A673 (cell line): ENCODE measurements at regions not wholly inside any gene's neighbourhood (a gene's known extent, or its start where the extent isn't known, plus 50 kb on each side); places are given as distances from the start of the nearest gene placed in this dataset.

ENCODE experiments used
- EZH2 ChIP-seq: fragments of 200-600 bp; sonication (generic); IDR thresholded peaks from 2 replicates; pipeline ENCODE4 v1.6.1; 2017; ENCODE audit warnings: borderline replicate concordance, low read depth, mild to moderate bottlenecking, mixed read lengths, antibody characterized with exemption, low read length; ENCODE audit not compliant: poor library complexity, severe bottlenecking
- TF ChIP-seq, protein P1 (sequence below): fragments of 300-800, 200-600 bp; sonication (generic); conservative IDR thresholded peaks from 2 replicates; pipeline ENCODE4 v1.5.1; 2017; ENCODE audit warnings: low read depth, mild to moderate bottlenecking, antibody characterized with exemption, low read length, moderate library complexity, mixed read lengths

DNA sequence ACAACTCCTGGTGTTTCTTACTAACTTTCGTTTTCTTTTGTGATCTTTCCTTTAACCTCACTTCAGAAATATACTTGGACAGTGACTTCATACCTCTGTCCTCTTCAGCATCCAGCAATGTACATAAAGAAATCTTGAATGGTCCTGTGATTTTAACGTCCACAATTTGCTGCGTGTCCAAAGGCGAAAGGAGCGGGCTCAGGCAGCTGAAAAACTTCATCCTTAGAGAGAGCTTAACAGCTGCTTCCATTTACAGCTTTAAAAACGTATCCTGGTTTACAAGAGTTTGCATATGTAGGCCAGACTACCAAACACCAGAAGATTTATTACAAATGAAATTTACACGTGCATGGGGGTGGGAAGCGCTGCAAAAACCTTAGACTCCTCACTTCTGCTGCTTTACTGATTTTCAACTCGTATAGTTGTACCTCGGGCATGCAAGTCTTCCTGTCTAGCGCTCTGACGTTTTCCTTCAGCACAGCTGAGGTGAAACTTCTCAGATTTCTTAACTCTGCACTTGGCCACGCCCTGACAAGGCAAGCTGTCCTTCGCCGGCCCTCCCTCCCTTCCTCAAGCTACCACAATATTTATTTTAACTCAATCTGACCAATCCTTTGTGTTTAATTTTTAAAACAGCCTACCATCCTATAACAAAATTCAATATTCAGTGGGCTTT is 406.4 kb downstream of the FAM47A start:
- TF ChIP-seq, protein P1, sequence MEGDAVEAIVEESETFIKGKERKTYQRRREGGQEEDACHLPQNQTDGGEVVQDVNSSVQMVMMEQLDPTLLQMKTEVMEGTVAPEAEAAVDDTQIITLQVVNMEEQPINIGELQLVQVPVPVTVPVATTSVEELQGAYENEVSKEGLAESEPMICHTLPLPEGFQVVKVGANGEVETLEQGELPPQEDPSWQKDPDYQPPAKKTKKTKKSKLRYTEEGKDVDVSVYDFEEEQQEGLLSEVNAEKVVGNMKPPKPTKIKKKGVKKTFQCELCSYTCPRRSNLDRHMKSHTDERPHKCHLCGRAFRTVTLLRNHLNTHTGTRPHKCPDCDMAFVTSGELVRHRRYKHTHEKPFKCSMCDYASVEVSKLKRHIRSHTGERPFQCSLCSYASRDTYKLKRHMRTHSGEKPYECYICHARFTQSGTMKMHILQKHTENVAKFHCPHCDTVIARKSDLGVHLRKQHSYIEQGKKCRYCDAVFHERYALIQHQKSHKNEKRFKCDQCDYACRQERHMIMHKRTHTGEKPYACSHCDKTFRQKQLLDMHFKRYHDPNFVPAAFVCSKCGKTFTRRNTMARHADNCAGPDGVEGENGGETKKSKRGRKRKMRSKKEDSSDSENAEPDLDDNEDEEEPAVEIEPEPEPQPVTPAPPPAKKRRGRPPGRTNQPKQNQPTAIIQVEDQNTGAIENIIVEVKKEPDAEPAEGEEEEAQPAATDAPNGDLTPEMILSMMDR, result no peak
- no peak for TF ChIP-seq EZH2
